Body of pancreas (tissue), 4 donors: ENCODE measurements at regions not wholly inside any gene's neighbourhood (a gene's known extent, or its start where the extent isn't known, plus 50 kb on each side); places are given as distances from the start of the nearest gene placed in this dataset.

Source experiments
- ATAC-seq: fragments of 150-250 bp; one replicate; pipeline ENCODE4 v1.9.1; 2016
- DNase-seq, 4 donors: peaks; one replicate each; pipeline ENCODE4 v3.0.0-alpha.2; 2019
- H3K27ac ChIP-seq, 4 donors: fragments of 200-600 bp; sonication (generic); 1 replicate in 3 of 4; 2 replicates in 1 of 4; pipeline versions ENCODE4 v1.5.1 to v1.6.1; 2016 to 2019; ENCODE audit warnings: mild to moderate bottlenecking in 1 of 4, mixed read lengths in 1 of 4, moderate library complexity in 1 of 4
- H3K27me3 ChIP-seq, 2 donors: fragments of 200-600 bp; sonication (generic); one replicate each; pipeline ENCODE4 v1.6.0; 2016; ENCODE audit warnings: mild to moderate bottlenecking in 1 of 2
- H3K36me3 ChIP-seq, 2 donors: fragments of 200-600 bp; sonication (generic); replicated peaks in 1 of 2; 2 replicates each; pipeline ENCODE4 v1.5.1; 2016; ENCODE audit warnings: low read depth in 2 of 2; ENCODE audit not compliant: insufficient read depth in 1 of 2
- H3K4me1 ChIP-seq: fragments of 200-600 bp; sonication (generic); one replicate; pipeline ENCODE4 v1.6.0; 2016
- H3K4me3 ChIP-seq, 2 donors: fragments of 200-600 bp; sonication (generic); 1 replicate in 1 of 2; 2 replicates in 1 of 2; pipeline ENCODE4 v1.5.1; 2016 to 2019
- H3K9me3 ChIP-seq, 3 donors: fragments of 200-600 bp; sonication (generic); 1 replicate in 2 of 3; 2 replicates in 1 of 3; pipeline ENCODE4 v1.5.1; 2016
- CTCF ChIP-seq, 7 experiments: fragments of 450-650 bp in 4 of 7; fragments of 200-600 bp in 3 of 7; sonication (generic) in 3 of 7; IDR thresholded peaks; one replicate each; pipeline ENCODE4 v1.5.1; 2016 to 2019; ENCODE audit warnings: antibody characterized with exemption in 7 of 7
- POLR2A ChIP-seq, 3 donors: fragments of 450-650 bp; IDR thresholded peaks; one replicate each; pipeline ENCODE4 v1.6.1; 2016; ENCODE audit warnings: antibody characterized with exemption in 3 of 3, mild to moderate bottlenecking in 2 of 3
- WGBS, 2 donors: methylation state at CpG; one replicate each; pipeline ENCODE4 v1.1.5; 2017; 5-methylcytosine and 5-hydroxymethylcytosine counted together
- intact Hi-C: fragments of 100-400 bp; cut with DNase I; formaldehyde crosslinking; loops from one replicate; pipeline ENCODE4 v1.15.1; 2023

GRCh38 chr21:35170818-35171217, 121.7 kb upstream of the RUNX1 start:
- H3K36me3 ChIP-seq: no peaks in the 10 kb centered on the region
- ATAC-seq (no peak), DNase-seq (no peak)
- intact Hi-C loops: no loop called here
- H3K4me3 ChIP-seq: no peak overlapping the region
- 72 to 80% methylated on average over 4 of the region's 4 CpGs for WGBS, 2 donors
- H3K9me3 ChIP-seq: no peaks in the 10 kb centered on the region
- TF ChIP-seq POLR2A (IDR thresholded peaks at IDR 0.05) (no peak), CTCF (IDR thresholded peaks at IDR 0.05) (no peak)
- no peak overlapping the region for H3K27ac ChIP-seq
- H3K4me1 ChIP-seq: no peaks in the 10 kb centered on the region
- H3K27me3 ChIP-seq: no peaks in the 10 kb centered on the region

GRCh38 chr21:35170244-35170643, 121.1 kb upstream of the RUNX1 start:
- Histone ChIP-seq H3K36me3 (no peaks in the 10 kb centered on the region), H3K4me3 (no peak overlapping the region), H3K4me1 (no peaks in the 10 kb centered on the region), H3K27me3 (no peaks in the 10 kb centered on the region), H3K9me3 (no peaks in the 10 kb centered on the region), H3K27ac (no peak overlapping the region)
- WGBS, 2 donors: 61 to 84% methylated on average over 1 of the region's 1 CpG
- TF ChIP-seq CTCF (IDR thresholded peaks at IDR 0.05): no peak
- TF ChIP-seq POLR2A (IDR thresholded peaks at IDR 0.05): no peak
- ATAC-seq: no peak
- intact Hi-C loops: no loop called here
- DNase-seq: no peak

- H3K4me3 ChIP-seq: no peak overlapping the region
- H3K36me3 ChIP-seq: no peaks in the 10 kb centered on the region
- TF ChIP-seq POLR2A (IDR thresholded peaks at IDR 0.05): no peak
- TF ChIP-seq CTCF (IDR thresholded peaks at IDR 0.05): no peak
- WGBS, 2 donors: 50 to 74% methylated on average over 1 of the region's 1 CpG
- intact Hi-C loops: no loop called here
- H3K27ac ChIP-seq: no peak overlapping the region
- no peaks in the 10 kb centered on the region for H3K27me3 ChIP-seq
- no peaks in the 10 kb centered on the region for H3K9me3 ChIP-seq
- DNase-seq: no peak
- H3K4me1 ChIP-seq: no peaks in the 10 kb centered on the region
- no peak for ATAC-seq
These were observed 120.5 kb upstream of the RUNX1 start for GRCh38 chr21:35169574-35169973.

GRCh38 chr21:35168735-35169134, 119.6 kb upstream of the RUNX1 start:
- TF ChIP-seq CTCF (IDR thresholded peaks at IDR 0.05) (no peak), POLR2A (IDR thresholded peaks at IDR 0.05) (no peak)
- no peak overlapping the region for H3K4me3 ChIP-seq
- ATAC-seq (no peak), DNase-seq (no peak)
- no peaks in the 10 kb centered on the region for H3K4me1 ChIP-seq
- H3K9me3 ChIP-seq: no peaks in the 10 kb centered on the region
- H3K36me3 ChIP-seq: no peaks in the 10 kb centered on the region
- no peaks in the 10 kb centered on the region for H3K27me3 ChIP-seq
- 47 to 63% methylated on average over 4 of the region's 4 CpGs for WGBS, 2 donors
- intact Hi-C loops: no loop called here
- no peak overlapping the region for H3K27ac ChIP-seq

GRCh38 chr21:35164971-35165483, 115.9 kb upstream of the RUNX1 start:
- H3K36me3 ChIP-seq: no peaks in the 10 kb centered on the region
- intact Hi-C loops: no loop called here
- WGBS, 2 donors: 55 to 63% methylated on average over 3 of the region's 3 CpGs
- no peak for DNase-seq
- H3K9me3 ChIP-seq: no peaks in the 10 kb centered on the region
- H3K4me1 ChIP-seq: no peaks in the 10 kb centered on the region
- no peak overlapping the region for H3K4me3 ChIP-seq
- H3K27ac ChIP-seq: no peak overlapping the region
- TF ChIP-seq POLR2A (IDR thresholded peaks at IDR 0.05) (no peak), CTCF (IDR thresholded peaks at IDR 0.05) (no peak)
- ATAC-seq: no peak
- no peaks in the 10 kb centered on the region for H3K27me3 ChIP-seq
